ENCODE measurements at regions not wholly inside any gene's neighbourhood (a gene's known extent, or its start where the extent isn't known, plus 50 kb on each side); places are given as distances from the start of the nearest gene placed in this dataset.

DNA sequence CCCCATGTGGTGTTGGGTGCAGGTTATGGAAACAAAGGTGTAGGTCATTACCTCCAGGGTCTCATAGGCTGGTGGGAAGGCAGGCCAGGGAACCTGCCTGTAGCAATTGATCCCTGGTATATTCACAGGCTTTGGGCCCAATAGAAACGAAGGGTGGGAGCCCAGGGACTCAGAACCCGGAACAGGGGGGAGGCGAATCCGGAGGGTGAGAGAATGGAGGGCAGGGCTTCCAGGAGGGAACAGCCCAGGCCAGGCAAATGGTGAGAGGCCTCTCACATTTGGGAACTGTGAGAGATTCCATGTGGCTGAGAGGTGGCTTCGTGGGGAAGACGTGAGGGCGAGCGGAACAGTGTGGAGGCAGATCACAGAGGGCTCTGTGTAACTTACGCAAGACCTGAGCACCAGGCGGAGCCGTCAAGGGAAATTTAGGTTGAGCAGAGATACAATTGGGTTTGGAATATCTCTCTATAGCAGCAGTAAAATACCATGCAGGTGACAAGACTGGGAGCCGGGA is 267.1 kb downstream of the ERMARD start:
- peak overlapping the region; percentile 70 for H3K27ac ChIP-seq

DNA sequence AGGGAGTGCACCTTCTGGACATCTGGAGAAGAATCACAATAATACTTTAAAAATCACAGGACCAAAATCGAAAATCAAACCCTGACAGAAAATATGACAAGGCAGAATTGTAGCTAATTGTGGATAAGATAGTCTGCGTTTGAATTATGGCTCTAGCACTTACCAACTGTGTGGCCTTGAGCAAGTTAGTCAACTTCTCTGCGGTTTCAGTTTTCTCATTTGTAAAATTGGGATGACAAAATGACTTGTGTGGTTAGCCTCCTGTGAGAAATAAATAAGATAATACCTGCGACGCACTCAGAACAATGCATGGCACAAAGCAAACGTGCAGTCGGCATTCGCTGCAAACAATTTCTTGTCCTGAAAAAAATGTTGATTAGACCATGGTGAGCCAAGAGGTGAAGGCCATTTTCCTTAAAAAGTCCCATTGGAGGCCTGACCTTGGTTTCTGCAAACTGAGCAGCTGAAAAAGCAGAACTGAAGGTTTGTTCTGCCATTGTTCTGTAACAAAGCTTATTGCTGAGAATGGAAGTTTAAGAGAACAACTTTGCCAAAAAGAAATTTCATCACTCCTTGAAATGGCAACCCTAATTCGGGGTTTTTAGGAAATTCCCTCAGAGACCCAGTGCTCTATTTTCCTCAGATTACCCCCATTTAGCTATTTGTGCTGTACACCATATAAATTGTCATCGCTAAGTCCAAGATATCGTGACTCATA is 266.3 kb downstream of the ERMARD start:
- WGBS (ENCODE audit: low lambda C conversion rate, missing lambda C conversion rate) = 86% methylated on average over 11 of the region's 11 CpGs
- DNase-seq (ENCODE audit: low spot score) = no peak
- TF ChIP-seq EZH2phosphoT487 (IDR thresholded peaks at IDR 0.05; ENCODE audit: low read depth, severe bottlenecking, unreplicated experiment) = no peak
- no peak for TF ChIP-seq EZH2 (IDR thresholded peaks at IDR 0.05; ENCODE audit: borderline replicate concordance)
- TF ChIP-seq, protein P1, sequence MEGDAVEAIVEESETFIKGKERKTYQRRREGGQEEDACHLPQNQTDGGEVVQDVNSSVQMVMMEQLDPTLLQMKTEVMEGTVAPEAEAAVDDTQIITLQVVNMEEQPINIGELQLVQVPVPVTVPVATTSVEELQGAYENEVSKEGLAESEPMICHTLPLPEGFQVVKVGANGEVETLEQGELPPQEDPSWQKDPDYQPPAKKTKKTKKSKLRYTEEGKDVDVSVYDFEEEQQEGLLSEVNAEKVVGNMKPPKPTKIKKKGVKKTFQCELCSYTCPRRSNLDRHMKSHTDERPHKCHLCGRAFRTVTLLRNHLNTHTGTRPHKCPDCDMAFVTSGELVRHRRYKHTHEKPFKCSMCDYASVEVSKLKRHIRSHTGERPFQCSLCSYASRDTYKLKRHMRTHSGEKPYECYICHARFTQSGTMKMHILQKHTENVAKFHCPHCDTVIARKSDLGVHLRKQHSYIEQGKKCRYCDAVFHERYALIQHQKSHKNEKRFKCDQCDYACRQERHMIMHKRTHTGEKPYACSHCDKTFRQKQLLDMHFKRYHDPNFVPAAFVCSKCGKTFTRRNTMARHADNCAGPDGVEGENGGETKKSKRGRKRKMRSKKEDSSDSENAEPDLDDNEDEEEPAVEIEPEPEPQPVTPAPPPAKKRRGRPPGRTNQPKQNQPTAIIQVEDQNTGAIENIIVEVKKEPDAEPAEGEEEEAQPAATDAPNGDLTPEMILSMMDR (IDR thresholded peaks at IDR 0.05; ENCODE audit: poor library complexity) = no peak

More for the DNA sequence above, 267.1 kb downstream of the ERMARD start:
- Histone ChIP-seq H3K9me2 (replicated peaks; ENCODE audit: insufficient read depth) (no peaks in the 10 kb centered on the region), H3K27me3 (peaks cover 33% of the 10 kb centered on the region), H3K4me1 (ENCODE audit: insufficient read depth) (no peaks in the 10 kb centered on the region), H3K4me2 (no peak overlapping the region), H3K79me2 (no peaks in the 10 kb centered on the region), H3K36me3 (replicated peaks; ENCODE audit: insufficient read depth, low read depth) (no peaks in the 10 kb centered on the region), H3K9me3 (ENCODE audit: low read depth) (no peaks in the 10 kb centered on the region), H2AFZ (no peak overlapping the region), H3K4me3 (no peak overlapping the region), H4K20me1 (ENCODE audit: insufficient read depth, poor library complexity, severe bottlenecking) (no peaks in the 10 kb centered on the region)
- 89% methylated on average over 12 of the region's 12 CpGs for WGBS (ENCODE audit: low lambda C conversion rate, missing lambda C conversion rate)
- TF ChIP-seq, protein P1 (IDR thresholded peaks at IDR 0.05; ENCODE audit: poor library complexity) = no peak
- TF ChIP-seq EZH2 (IDR thresholded peaks at IDR 0.05; ENCODE audit: borderline replicate concordance) = no peak
- TF ChIP-seq EZH2phosphoT487 (IDR thresholded peaks at IDR 0.05; ENCODE audit: low read depth, severe bottlenecking, unreplicated experiment) = no peak
- DNase-seq (ENCODE audit: low spot score) = no peak

DNA sequence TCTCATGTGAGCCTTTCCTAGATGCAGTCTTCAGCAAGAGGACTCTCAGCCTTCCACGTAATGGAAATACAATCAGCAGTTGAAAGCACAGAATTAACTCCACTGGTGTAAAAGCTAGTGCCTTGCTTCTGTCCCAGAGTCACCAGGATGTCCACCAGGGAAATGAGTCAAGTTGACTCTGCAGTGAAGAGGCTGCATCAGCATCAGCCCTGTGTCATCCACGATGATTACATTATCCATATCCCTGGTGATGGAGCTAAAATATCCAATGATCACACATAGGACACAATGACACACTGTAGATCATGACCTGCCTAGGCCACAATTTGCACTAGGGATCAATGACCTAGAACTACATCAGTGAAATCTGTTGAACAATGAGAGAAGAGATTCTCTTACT is 262.4 kb downstream of the ERMARD start:
- Histone ChIP-seq H2AFZ (no peak overlapping the region), H3K36me3 (replicated peaks; ENCODE audit: insufficient read depth, low read depth) (no peaks in the 10 kb centered on the region), H3K4me1 (ENCODE audit: insufficient read depth) (no peaks in the 10 kb centered on the region), H3K4me2 (no peak overlapping the region), H3K9me2 (replicated peaks; ENCODE audit: insufficient read depth) (no peaks in the 10 kb centered on the region), H4K20me1 (ENCODE audit: insufficient read depth, poor library complexity, severe bottlenecking) (no peaks in the 10 kb centered on the region), H3K4me3 (no peak overlapping the region), H3K27ac (no peak overlapping the region), H3K9me3 (ENCODE audit: low read depth) (no peaks in the 10 kb centered on the region), H3K27me3 (peaks cover 33% of the 10 kb centered on the region), H3K79me2 (no peaks in the 10 kb centered on the region)
- DNase-seq (ENCODE audit: low spot score) = no peak
- no peak for TF ChIP-seq EZH2phosphoT487 (IDR thresholded peaks at IDR 0.05; ENCODE audit: low read depth, severe bottlenecking, unreplicated experiment)
- WGBS (ENCODE audit: low lambda C conversion rate, missing lambda C conversion rate) = 100% methylated on average over 2 of the region's 2 CpGs

More for the DNA sequence above, 266.3 kb downstream of the ERMARD start:
- H3K27ac ChIP-seq = no peak overlapping the region
- peaks cover 33% of the 10 kb centered on the region for H3K27me3 ChIP-seq
- H3K9me2 ChIP-seq (replicated peaks; ENCODE audit: insufficient read depth) = no peaks in the 10 kb centered on the region
- no peak overlapping the region for H3K4me3 ChIP-seq
- H3K4me1 ChIP-seq (ENCODE audit: insufficient read depth) = no peaks in the 10 kb centered on the region
- no peaks in the 10 kb centered on the region for H3K36me3 ChIP-seq (replicated peaks; ENCODE audit: insufficient read depth, low read depth)
- no peaks in the 10 kb centered on the region for H3K79me2 ChIP-seq
- no peaks in the 10 kb centered on the region for H3K9me3 ChIP-seq (ENCODE audit: low read depth)
- H2AFZ ChIP-seq = no peak overlapping the region
- H3K4me2 ChIP-seq = no peak overlapping the region
- H4K20me1 ChIP-seq (ENCODE audit: insufficient read depth, poor library complexity, severe bottlenecking) = no peaks in the 10 kb centered on the region

DNA sequence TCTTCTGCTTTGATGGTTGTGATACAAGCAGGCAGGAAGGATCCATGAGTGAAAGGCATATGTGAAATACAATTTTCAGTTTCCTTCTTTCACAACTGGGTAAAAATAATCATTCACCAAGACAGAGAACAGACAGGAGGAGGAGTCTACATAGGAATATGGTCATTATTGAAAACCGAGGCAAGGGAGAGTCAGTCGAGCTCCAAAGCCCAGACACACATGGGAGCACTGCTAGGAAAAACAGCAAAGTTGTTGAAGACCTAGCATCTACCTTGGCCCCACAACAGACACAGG is 260.6 kb downstream of the ERMARD start:
- no peak overlapping the region for H2AFZ ChIP-seq
- no peak overlapping the region for H3K4me3 ChIP-seq
- H3K36me3 ChIP-seq (replicated peaks; ENCODE audit: insufficient read depth, low read depth) = no peaks in the 10 kb centered on the region
- peaks cover 30% of the 10 kb centered on the region for H3K27me3 ChIP-seq
- WGBS (ENCODE audit: low lambda C conversion rate, missing lambda C conversion rate) = 91% methylated on average over 2 of the region's 2 CpGs
- no peaks in the 10 kb centered on the region for H3K9me2 ChIP-seq (replicated peaks; ENCODE audit: insufficient read depth)
- DNase-seq (ENCODE audit: low spot score) = no peak
- H3K9me3 ChIP-seq (ENCODE audit: low read depth) = no peaks in the 10 kb centered on the region
- no peaks in the 10 kb centered on the region for H4K20me1 ChIP-seq (ENCODE audit: insufficient read depth, poor library complexity, severe bottlenecking)
- H3K27ac ChIP-seq = no peak overlapping the region
- H3K4me1 ChIP-seq (ENCODE audit: insufficient read depth) = peaks cover 2% of the 10 kb centered on the region
- H3K4me2 ChIP-seq = no peak overlapping the region
- no peaks in the 10 kb centered on the region for H3K79me2 ChIP-seq
- TF ChIP-seq, protein P1 (IDR thresholded peaks at IDR 0.05; ENCODE audit: poor library complexity) = no peak
